Kidney (tissue), 13 donors: ENCODE measurements at regions not wholly inside any gene's neighbourhood (a gene's known extent, or its start where the extent isn't known, plus 50 kb on each side); places are given as distances from the start of the nearest gene placed in this dataset.

ENCODE experiments used
- DNase-seq, 5 donors: peaks; one replicate each; pipeline ENCODE4 v3.0.0-alpha.2; 2013 to 2020
- FAIRE-seq: peaks from 2 replicates; lab custom pipeline; 2012; peaks lifted over from hg19 to GRCh38; lab: Jason Lieb, UNC
- H3K27ac ChIP-seq, 2 donors: one replicate each; pipeline ENCODE4 v1.7.0; 2013; ENCODE audit warnings: low read depth in 2 of 2, low read length in 2 of 2, inconsistent platforms in 1 of 2
- H3K27me3 ChIP-seq: one replicate; pipeline ENCODE4 v1.7.1; 2013; ENCODE audit warnings: low read length, inconsistent platforms; ENCODE audit not compliant: control insufficient read depth, insufficient read depth
- H3K36me3 ChIP-seq, 3 donors: one replicate each; pipeline versions ENCODE4 v1.7.0 to v1.7.1; 2013; ENCODE audit warnings: low read length in 3 of 3, control low read depth in 1 of 3, inconsistent platforms in 1 of 3; ENCODE audit not compliant: insufficient read depth in 3 of 3, control insufficient read depth in 2 of 3
- H3K4me1 ChIP-seq, 3 donors: one replicate each; pipeline versions ENCODE4 v1.7.0 to v1.7.1; 2013; ENCODE audit warnings: low read length in 3 of 3, inconsistent platforms in 1 of 3, low read depth in 1 of 3; ENCODE audit not compliant: control insufficient read depth in 2 of 3, insufficient read depth in 2 of 3
- H3K4me3 ChIP-seq, 3 donors: one replicate each; pipeline versions ENCODE4 v1.7.0 to v1.8.1; 2013; ENCODE audit warnings: low read length in 3 of 3, control low read depth in 1 of 3, inconsistent platforms in 1 of 3
- H3K9ac ChIP-seq, 3 donors: one replicate each; pipeline versions ENCODE4 v1.7.0 to v1.7.1; 2013; ENCODE audit warnings: low read length in 3 of 3, control low read depth in 1 of 3, inconsistent platforms in 1 of 3
- H3K9me3 ChIP-seq, 3 donors: one replicate each; pipeline versions ENCODE4 v1.7.0 to v1.7.1; 2013; ENCODE audit warnings: low read length in 3 of 3, control low read depth in 1 of 3, inconsistent platforms in 1 of 3; ENCODE audit not compliant: control insufficient read depth in 2 of 3, insufficient read depth in 1 of 3
- CTCF ChIP-seq: IDR thresholded peaks from 3 replicates; pipeline ENCODE4 v1.5.1; 2012; ENCODE audit warnings: mild to moderate bottlenecking, moderate library complexity, borderline replicate concordance; ENCODE audit not compliant: insufficient read depth; ENCODE audit errors: extremely low read depth
- intact Hi-C: fragments of 100-400 bp; cut with DNase I; formaldehyde crosslinking; loops from one replicate; pipeline ENCODE4 v1.11.1; 2022
- donor health status: control.
- donor health status: control.
- donor health status: control.
- donor health status: control.
- donor health status: control.
- donor health status: DM: yes; HTN: yes; CAD: no.
- donor health status: Normal renal cell carcinoma (clear cell type).

- FAIRE-seq: no peak
- no peak for TF ChIP-seq CTCF
- intact Hi-C loops: no loop called here
- no peak for DNase-seq
- no peak overlapping the region for H3K9ac ChIP-seq
- no peaks in the 10 kb centered on the region for H3K27me3 ChIP-seq
- no peak overlapping the region for H3K27ac ChIP-seq
- no peak overlapping the region for H3K4me3 ChIP-seq
- H3K9me3 ChIP-seq: no peaks in the 10 kb centered on the region
- H3K36me3 ChIP-seq: no peaks in the 10 kb centered on the region
- H3K4me1 ChIP-seq: no peaks in the 10 kb centered on the region
These were observed 549.6 kb downstream of the INHBA start for GRCh38 chr7:41153268-41153667.

DNA sequence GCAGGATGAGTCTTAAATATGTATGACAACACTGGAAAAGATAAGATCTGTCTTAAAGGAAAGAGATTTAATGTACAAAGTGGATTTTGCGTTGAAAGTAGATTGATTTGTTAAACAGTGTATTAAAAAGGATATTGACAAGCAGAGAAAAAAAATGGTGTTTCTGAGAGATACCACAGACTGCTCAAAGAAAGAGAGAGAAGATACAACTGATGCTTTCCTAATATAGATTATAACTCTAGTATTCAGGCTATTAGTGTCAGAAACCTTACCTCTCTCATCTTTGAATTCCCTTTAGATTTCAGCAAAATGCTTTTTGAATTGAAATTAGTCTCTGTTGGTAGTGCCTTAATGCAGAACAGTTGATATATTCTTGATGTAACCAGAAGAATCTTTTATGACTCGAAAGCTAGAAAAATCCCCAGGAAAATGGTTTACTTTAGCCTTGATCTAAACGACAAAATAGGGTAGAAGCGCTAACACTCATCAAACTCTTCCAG lies 550.7 kb downstream of the INHBA start:
- H3K9me3 ChIP-seq: no peaks in the 10 kb centered on the region
- no peak overlapping the region for H3K27ac ChIP-seq
- no peak overlapping the region for H3K4me3 ChIP-seq
- intact Hi-C loops: no loop called here
- no peaks in the 10 kb centered on the region for H3K36me3 ChIP-seq
- no peak overlapping the region for H3K9ac ChIP-seq
- TF ChIP-seq CTCF: no peak
- no peak for FAIRE-seq
- no peak for DNase-seq
- H3K27me3 ChIP-seq: no peaks in the 10 kb centered on the region
- no peaks in the 10 kb centered on the region for H3K4me1 ChIP-seq

DNA sequence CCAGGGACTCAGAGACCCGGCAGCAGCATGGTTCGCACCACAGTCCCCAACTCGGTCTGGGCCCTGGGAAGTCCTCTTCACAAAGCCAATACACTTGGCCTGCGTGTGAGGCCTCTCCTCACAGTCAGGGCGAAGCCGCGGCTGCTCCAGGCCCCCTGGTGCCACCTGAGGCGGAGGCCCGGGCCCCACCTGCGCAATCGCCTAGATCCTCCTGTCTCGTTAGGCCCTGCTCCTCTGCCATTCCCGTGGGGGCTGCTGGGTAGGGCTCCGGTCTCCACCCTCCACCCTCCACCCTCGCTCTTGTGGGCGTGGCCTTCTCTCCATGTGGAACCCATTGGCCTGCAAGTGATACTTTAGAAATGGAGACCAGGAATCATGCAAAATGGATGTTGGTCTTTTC lies 553.3 kb downstream of the INHBA start:
- Histone ChIP-seq H3K4me3 (no peak overlapping the region), H3K36me3 (no peaks in the 10 kb centered on the region), H3K27ac (no peak overlapping the region), H3K27me3 (no peaks in the 10 kb centered on the region), H3K9ac (no peak overlapping the region), H3K9me3 (no peaks in the 10 kb centered on the region), H3K4me1 (no peaks in the 10 kb centered on the region)
- TF ChIP-seq CTCF: no peak
- FAIRE-seq (no peak), DNase-seq (peak in 1 of 5 donors; percentile 59)
- intact Hi-C loops: no loop called here

GRCh38 chr7:41148521-41148951 lies 554.4 kb downstream of the INHBA start:
- FAIRE-seq: no peak
- intact Hi-C loops: no loop called here
- Histone ChIP-seq H3K9me3 (no peaks in the 10 kb centered on the region), H3K4me1 (no peaks in the 10 kb centered on the region), H3K27ac (no peak overlapping the region), H3K36me3 (no peaks in the 10 kb centered on the region), H3K9ac (no peak overlapping the region), H3K27me3 (no peaks in the 10 kb centered on the region), H3K4me3 (no peak overlapping the region)
- no peak for TF ChIP-seq CTCF
- no peak for DNase-seq
